GM03348 (cell line): ENCODE measurements at regions not wholly inside any gene's neighbourhood (a gene's known extent, or its start where the extent isn't known, plus 50 kb on each side); places are given as distances from the start of the nearest gene placed in this dataset.

Experiments used
- DNase-seq: peaks from one replicate; pipeline ENCODE4 v3.0.0; 2012; ENCODE audit warnings: low spot score

- DNase-seq = no peak
Observed at GRCh38 chr10:10911035-10911434, 106.6 kb upstream of the CELF2 start.

GRCh38 chr10:10911471-10911921, 106.2 kb upstream of the CELF2 start:
- peak; percentile 89 for DNase-seq

DNA sequence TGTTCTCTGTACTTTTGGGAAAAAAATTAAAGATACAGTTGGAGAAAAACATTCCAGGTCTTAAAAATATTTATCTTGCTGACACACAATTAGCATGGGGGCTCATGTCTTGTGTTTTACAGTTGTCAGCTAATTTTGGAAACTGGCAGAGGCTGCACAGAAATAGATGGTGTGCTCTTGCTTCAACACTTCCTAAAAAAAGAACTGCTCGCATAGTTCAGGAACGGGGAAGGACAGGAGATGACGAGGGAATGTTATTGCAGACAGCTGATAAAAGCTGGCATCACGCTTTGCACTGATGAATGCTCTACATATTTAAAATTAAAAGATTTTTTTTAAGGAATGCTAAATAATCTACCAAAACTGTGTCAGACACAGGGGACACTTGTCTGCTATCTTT, 103.5 kb upstream of the CELF2 start:
- peak; percentile 24 for DNase-seq

GRCh38 chr10:10915215-10915614, 102.5 kb upstream of the CELF2 start:
- no peak for DNase-seq

- DNase-seq = no peak
Observed at GRCh38 chr10:10917031-10917430, 100.6 kb upstream of the CELF2 start.

DNA sequence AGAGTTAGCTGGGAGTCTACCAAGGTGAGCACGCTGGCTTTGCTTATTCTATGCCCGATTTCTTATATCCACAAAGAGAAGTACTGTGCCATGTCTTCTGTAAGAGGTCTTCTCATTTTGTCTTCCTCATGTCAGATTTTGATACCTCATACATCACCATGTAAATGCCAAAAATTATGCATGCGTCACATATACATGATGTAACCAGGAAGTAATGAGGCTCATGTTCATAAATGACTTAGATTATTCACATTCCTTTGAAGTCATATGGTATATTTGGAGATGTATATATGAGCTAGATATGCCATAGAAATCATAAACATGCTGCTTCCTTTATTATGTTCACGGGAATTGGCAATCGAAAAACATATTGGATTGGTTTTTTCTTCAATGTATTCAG, 97.7 kb upstream of the CELF2 start:
- DNase-seq = no peak

GRCh38 chr10:10921826-10922461, 95.7 kb upstream of the CELF2 start:
- no peak for DNase-seq

DNA sequence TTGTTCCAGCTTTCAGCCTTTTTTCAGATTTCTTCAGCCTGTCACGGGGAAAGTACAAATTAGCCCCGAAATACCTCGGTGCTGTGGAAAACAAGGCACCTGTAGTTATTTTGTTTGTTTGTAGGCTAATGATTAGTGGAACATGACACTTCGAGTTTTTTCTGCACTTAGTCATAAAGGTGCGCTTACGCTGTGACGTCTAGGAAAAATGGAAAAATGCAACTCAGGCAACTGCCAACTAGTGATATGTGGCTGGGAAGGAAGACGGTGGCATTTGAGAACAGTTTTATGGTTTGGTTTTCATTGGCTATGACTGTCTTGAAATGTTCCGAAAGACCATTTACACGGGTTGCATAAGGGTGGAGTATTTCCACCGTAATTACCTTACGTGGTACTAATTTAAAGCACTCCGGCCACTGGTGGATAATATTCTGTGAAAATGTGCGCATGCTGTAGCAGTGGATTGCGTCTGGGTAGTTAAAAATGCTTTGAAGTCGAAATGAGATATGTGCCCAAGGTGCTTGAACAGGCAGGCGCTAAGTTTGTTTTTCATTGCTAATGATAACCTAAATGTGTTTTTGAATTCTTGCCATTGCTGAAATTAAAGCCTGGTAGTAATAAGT, 94.5 kb upstream of the CELF2 start:
- no peak for DNase-seq

DNA sequence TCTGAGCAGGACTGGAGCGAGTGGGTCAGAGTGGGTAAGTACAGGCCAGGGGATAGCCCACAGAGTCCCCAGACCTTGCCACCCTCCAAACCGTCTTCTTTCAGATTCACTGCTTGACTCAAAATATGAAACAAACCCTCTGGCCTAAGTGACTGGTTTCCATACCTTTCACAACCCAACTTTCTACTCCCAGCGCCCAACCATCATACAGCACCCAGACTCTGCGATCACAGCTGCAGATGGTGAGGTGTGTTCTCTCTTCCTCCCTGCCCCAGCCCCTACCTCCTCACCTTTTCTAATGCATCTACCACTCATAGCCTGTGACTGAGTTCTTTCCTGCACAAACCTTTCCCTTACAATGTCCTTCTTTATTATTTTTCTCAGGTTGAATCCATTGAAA, 92.0 kb upstream of the CELF2 start:
- DNase-seq = no peak

DNA sequence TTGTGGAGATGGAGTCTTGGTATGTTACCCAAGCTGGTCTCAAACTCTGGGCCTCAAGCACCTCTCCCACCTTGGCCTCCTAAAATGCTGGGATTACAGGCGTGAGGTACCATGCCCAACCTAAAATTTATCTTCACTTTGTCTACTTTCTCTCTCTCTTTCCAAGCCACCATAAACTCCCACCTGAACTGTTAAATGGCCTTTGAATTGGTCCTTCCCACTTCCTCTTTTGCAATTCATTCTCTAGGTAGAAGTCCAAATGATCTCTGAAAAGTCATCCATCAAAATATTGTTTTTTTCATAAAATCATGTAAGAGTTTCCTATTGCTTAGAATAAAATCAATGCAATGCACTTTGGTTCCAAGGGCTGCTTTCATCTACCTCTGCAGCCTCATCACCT, 90.1 kb upstream of the CELF2 start:
- no peak for DNase-seq

GRCh38 chr10:10930979-10931743, 86.5 kb upstream of the CELF2 start:
- DNase-seq = no peak

DNA sequence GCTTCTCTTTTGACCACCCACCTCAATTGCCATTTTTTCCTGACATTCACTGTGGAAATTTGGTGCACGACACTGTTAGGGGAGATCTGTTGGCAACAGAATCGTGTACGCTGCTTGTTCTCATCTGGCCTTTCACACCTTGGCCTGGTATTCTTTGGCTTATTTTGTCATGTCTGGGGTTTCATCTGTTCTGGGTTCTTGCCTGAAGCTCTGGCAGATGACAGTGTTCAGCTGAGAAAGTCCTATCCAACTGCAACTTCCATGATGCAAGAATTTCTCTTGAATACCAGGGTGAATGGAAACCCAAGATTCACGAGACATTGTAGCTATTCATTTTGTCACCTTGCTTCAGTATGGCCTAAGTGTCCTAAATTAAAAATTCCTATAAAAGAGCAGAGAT, 82.6 kb upstream of the CELF2 start:
- no peak for DNase-seq

- DNase-seq = no peak
Observed at GRCh38 chr10:10938676-10939075, 79.0 kb upstream of the CELF2 start.

DNA sequence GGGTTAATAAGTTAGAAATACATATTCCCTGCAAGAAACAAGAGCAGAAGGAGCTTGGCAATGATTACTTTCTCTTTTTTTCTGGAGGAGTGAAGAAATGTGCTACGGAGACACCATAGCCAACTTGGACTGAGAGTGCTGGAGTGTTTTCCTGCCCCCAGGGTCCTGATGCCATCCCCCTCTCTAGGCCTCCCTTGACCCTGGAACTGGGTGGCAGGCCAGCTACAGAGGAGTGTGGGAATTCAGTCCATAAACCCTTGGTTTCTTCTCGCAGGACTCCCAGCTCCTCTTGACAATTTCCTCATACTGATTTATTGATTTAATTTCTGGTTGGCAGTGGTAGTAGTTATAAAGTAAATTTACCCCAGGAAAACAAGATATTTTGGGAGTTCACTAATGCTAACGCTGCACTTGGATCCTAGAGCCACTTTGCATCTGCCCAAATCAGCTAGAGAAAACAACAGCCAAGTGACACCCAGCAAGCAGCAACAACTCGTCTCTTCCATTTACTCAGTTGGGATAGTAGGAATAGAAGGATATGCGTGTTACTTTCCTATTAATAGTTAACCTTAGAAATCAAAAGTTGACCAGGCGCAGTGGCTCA, 76.4 kb upstream of the CELF2 start:
- no peak for DNase-seq

GRCh38 chr10:10942441-10942840, 75.2 kb upstream of the CELF2 start:
- no peak for DNase-seq

DNA sequence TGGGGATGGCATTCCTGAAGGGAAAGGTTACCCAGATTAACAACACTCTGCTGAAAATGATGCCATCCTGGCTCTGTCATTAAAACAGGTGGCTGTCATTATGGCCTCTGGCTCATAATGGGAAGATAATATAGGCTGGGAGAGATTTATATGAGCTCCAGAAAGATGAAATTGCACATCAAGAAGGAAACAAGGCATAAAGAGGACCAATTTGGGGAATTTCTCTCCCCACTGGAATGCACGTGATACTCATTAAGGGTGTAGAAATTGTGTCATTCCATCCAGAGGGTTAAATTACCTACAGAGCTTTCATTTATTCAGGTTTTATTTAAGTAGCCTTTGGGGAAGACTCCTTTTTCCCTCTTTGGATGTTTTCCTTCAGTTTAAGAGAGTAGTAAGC, 71.6 kb upstream of the CELF2 start:
- no peak for DNase-seq

- no peak for DNase-seq
Observed at GRCh38 chr10:10946801-10947200, 70.9 kb upstream of the CELF2 start.

DNA sequence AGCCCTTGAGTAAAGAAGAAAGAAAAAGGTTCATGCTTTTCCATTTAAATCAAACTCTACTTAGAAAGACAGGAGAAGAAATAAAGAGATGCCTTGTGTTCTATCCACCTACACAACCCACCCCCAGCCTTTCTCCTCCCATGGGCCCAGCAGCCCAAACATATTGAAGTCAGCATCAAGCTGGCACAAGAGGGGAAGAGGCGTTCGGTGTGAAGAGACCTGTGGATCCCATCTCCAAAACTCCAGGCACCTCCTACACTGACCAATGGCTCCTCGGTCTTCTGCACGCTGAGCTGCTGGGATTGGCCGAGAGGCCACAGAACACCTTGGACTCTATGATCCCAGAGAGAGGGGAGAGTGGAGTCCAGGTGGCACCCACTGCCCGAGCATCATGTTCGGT, 66.0 kb upstream of the CELF2 start:
- no peak for DNase-seq

GRCh38 chr10:10952800-10953199, 64.9 kb upstream of the CELF2 start:
- no peak for DNase-seq

DNA sequence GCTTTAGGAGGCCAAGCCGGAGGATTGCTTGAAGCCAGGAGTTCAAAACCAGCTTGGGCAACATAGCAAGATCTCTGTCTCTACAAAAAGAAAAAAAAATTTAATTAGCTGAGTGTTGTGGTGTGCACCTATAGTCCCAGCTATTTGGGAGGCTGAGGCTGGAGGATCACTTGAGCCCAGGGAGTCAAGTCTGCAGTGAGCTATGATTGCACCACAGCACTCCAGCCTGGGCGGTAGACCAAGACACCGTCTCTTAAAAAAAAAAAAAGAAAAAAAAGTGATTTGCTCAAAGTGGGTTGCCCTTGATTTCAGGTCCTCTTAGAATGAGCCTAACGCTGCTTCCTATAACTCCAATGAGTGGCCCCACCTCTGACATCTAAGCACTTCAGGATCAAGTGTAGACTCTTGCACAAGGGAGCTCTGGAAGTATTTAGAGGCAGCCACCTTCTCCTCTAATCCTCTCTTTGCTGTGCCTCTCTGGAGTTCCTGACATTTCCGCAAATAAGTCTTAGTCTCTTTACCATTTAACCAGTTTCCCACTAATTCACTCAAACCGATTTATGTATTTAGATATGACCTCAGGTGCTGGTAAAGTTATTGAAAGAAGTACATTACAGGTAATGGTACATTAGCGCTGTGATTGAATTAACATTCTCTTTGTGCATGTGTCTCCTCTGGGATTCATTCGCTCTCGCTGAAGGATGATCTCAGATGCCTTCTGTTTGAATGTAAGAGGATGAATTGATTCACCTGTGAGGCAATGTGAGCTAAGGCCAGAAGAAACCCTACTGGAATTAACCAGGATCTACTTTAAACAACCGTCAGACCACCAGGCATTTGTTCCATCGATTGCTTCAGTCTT, 60.8 kb upstream of the CELF2 start:
- DNase-seq = no peak

- no peak for DNase-seq
Observed at GRCh38 chr10:10958041-10958440, 59.6 kb upstream of the CELF2 start.

DNA sequence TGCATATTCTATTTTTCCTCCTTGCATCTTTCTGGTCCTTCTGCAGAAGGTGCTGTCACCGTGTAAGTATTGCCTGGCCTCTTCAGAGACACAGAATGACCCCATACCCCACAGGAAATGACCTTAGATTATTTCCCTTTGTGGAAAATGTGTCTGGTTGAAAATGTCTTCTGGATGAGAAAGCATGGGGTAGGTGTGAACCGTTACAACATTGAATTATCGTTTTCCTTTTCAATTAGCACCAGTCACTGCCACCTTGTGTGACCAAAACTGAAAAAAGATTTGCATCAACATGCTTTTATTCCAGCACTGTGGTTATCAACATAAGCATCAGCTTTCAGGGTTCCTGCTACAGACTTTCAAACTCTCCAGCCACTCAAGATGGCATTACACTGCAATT, 58.0 kb upstream of the CELF2 start:
- no peak for DNase-seq
